ENCODE measurements at regions not wholly inside any gene's neighbourhood (a gene's known extent, or its start where the extent isn't known, plus 50 kb on each side); places are given as distances from the start of the nearest gene placed in this dataset.

GRCh38 chr16:54437401-54437800, 150.8 kb upstream of the IRX3 start:
- TF ChIP-seq TAF1 (IDR thresholded peaks at IDR 0.05; ENCODE audit: borderline replicate concordance, insufficient read depth, low read length) = no peak
- TF ChIP-seq POLR2AphosphoS5 (IDR thresholded peaks at IDR 0.05; ENCODE audit: low read depth, low read length) = no peak
- TF ChIP-seq REST (IDR thresholded peaks at IDR 0.05; ENCODE audit: insufficient read depth in 1 of 2, low read depth in 2 of 2, low read length in 2 of 2) = no peak
